Adrenal gland (tissue), 9 donors: ENCODE measurements at regions not wholly inside any gene's neighbourhood (a gene's known extent, or its start where the extent isn't known, plus 50 kb on each side); places are given as distances from the start of the nearest gene placed in this dataset.

ENCODE experiments used
- DNase-seq, 7 donors: peaks; one replicate each; pipeline ENCODE4 v3.0.0-alpha.2; 2019 to 2020
- H3K27ac ChIP-seq, 5 donors: fragments of 200-600 bp; sonication (generic) in 4 of 5; 1 replicate in 3 of 5; 2 replicates in 2 of 5; pipeline versions ENCODE4 v1.5.1 to v1.8.0; 2016 to 2020; ENCODE audit warnings: mild to moderate bottlenecking in 1 of 5
- H3K27me3 ChIP-seq: fragments of 200-600 bp; 2 replicates; pipeline ENCODE4 v1.8.0; 2021
- H3K36me3 ChIP-seq, 2 donors: fragments of 200-600 bp; replicated peaks in 1 of 2; 1 replicate in 1 of 2; 2 replicates in 1 of 2; pipeline versions ENCODE4 v1.5.1 to v1.8.0; 2018 to 2022
- H3K4me1 ChIP-seq, 2 donors: fragments of 200-600 bp; replicated peaks in 1 of 2; 1 replicate in 1 of 2; 2 replicates in 1 of 2; pipeline versions ENCODE4 v1.5.1 to v1.8.0; 2018 to 2021
- H3K4me3 ChIP-seq, 4 donors: fragments of 200-600 bp; sonication (generic) in 3 of 4; one replicate each; pipeline ENCODE4 v1.5.1; 2016 to 2018
- H3K9me3 ChIP-seq, 3 donors: fragments of 200-600 bp; sonication (generic) in 1 of 3; replicated peaks in 1 of 3; 1 replicate in 2 of 3; 2 replicates in 1 of 3; pipeline versions ENCODE4 v1.5.1 to v1.8.0; 2016 to 2021
- POLR2A ChIP-seq, 2 donors: fragments of 450-650 bp; IDR thresholded peaks; one replicate each; pipeline ENCODE4 v1.6.1; 2017; ENCODE audit warnings: antibody characterized with exemption in 2 of 2, mild to moderate bottlenecking in 2 of 2, moderate library complexity in 1 of 2
- WGBS, 4 donors: extraction: QIAGEN DNeasy Blood & Tissue Kit in 2 of 4; methylation state at CpG; one replicate each; pipeline versions ENCODE4 v1.1.5 to v1.1.7; 2013 to 2017; 5-methylcytosine and 5-hydroxymethylcytosine counted together
- intact Hi-C, 2 donors: fragments of 100-400 bp; cut with DNase I; formaldehyde crosslinking; loops; one replicate each; pipeline versions ENCODE4 v1.14.1 to v1.15.0; 2022 to 2023
- TF ChIP-seq, protein P1 (sequence below), 6 experiments: fragments of 450-650 bp in 4 of 6; fragments of 200-600 bp in 2 of 6; sonication (generic) in 1 of 6; IDR thresholded peaks; 1 replicate in 5 of 6; 2 replicates in 1 of 6; pipeline versions ENCODE4 v1.5.1 to v1.8.0; 2016 to 2021; ENCODE audit warnings: antibody characterized with exemption in 6 of 6, mild to moderate bottlenecking in 2 of 6, moderate library complexity in 1 of 6
- donor health status: healthy with polysubstance abuse.
- donor health status: Bipolar disorder and iron deficiency.
- donor health status: DM: yes; HTN: yes; CAD: no.
- donor health status: DM: no; HTN: no; CAD: no.
- donor health status: DM: no; HTN: no; CAD: no.

DNA sequence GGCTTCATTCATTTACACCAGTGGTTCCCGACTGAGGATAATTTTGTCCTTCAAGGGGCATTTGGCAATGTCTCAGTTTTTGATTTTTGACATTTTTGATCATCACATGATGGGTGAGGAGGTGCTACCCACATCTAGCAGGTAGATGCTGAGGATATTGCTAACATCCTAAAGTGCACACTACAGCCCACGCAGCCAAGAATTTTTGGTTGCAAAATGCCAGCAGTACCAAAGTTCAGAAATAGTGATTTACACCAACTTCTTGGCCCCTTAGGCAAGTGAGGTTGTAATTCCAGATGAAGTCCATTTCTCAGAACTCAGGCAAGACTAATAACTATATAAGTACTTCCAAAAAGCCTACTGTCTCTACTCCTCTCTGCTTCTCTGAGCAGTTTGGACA, 80.1 kb upstream of the TSHZ2 start:
- no peaks in the 10 kb centered on the region for H3K27me3 ChIP-seq
- 81 to 90% (median 85%) methylated on average over 2 of the region's 2 CpGs for whole genome bisulfite sequencing, 4 donors
- TF ChIP-seq POLR2A (IDR thresholded peaks at IDR 0.05): no peak
- TF ChIP-seq, protein P1, sequence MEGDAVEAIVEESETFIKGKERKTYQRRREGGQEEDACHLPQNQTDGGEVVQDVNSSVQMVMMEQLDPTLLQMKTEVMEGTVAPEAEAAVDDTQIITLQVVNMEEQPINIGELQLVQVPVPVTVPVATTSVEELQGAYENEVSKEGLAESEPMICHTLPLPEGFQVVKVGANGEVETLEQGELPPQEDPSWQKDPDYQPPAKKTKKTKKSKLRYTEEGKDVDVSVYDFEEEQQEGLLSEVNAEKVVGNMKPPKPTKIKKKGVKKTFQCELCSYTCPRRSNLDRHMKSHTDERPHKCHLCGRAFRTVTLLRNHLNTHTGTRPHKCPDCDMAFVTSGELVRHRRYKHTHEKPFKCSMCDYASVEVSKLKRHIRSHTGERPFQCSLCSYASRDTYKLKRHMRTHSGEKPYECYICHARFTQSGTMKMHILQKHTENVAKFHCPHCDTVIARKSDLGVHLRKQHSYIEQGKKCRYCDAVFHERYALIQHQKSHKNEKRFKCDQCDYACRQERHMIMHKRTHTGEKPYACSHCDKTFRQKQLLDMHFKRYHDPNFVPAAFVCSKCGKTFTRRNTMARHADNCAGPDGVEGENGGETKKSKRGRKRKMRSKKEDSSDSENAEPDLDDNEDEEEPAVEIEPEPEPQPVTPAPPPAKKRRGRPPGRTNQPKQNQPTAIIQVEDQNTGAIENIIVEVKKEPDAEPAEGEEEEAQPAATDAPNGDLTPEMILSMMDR (IDR thresholded peaks at IDR 0.05): no peak

DNA sequence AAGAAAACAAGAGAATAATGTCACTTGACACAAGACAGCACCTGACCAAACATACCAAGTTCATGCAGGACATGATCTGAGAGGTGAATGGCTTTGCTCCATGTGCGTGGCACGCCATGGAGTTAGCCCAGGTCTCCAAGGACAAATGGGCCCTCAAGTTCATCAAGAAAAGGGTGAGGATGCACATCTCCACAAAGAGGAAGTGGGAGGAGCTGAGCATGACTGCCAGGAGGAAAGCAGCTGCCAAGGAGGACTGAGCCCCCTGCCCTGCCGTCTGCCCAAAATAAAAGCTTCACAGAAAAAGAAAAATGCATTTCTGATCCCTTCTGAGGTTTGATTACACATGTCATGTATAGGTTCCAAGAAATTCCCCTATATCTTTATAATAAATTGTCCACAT, 82.0 kb upstream of the TSHZ2 start:
- intact Hi-C loops: no loop called here
- H3K9me3 ChIP-seq: no peaks in the 10 kb centered on the region
- 78 to 97% (median 86%) methylated on average over 3 of the region's 3 CpGs for WGBS, 4 donors
- no peaks in the 10 kb centered on the region for H3K4me1 ChIP-seq
- no peak overlapping the region for H3K27ac ChIP-seq
- no peak for DNase-seq
- no peaks in the 10 kb centered on the region for H3K27me3 ChIP-seq
- no peak for TF ChIP-seq POLR2A (IDR thresholded peaks at IDR 0.05)
- TF ChIP-seq, protein P1 (IDR thresholded peaks at IDR 0.05): no peak
- H3K4me3 ChIP-seq: no peak overlapping the region
- H3K36me3 ChIP-seq: no peaks in the 10 kb centered on the region

More for the DNA sequence above, 80.1 kb upstream of the TSHZ2 start:
- H3K9me3 ChIP-seq: no peaks in the 10 kb centered on the region
- H3K4me3 ChIP-seq: no peak overlapping the region
- no peak for DNase-seq
- no peaks in the 10 kb centered on the region for H3K36me3 ChIP-seq
- H3K4me1 ChIP-seq: no peaks in the 10 kb centered on the region
- intact Hi-C loops: no loop called here
- no peak overlapping the region for H3K27ac ChIP-seq

DNA sequence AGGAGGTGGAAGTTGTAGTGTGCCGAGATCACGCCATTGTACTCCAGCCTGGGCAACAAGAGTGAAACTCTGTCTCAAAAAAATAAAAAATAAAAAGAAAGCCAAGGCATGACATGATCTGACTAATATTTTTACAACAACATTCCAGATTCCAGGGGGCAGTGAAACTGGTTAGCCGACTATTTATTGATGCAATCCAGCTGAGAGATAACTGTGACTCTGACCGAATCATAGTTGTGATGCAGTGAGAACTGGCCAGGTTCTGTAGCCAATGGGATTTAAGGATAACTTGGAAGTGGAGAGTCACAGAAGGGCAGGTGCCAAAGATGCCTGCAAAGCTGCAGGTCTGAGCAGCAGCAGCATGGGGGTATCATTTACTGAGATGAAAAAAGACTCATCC, 82.9 kb upstream of the TSHZ2 start:
- no peaks in the 10 kb centered on the region for H3K4me1 ChIP-seq
- H3K36me3 ChIP-seq: no peaks in the 10 kb centered on the region
- no peak for DNase-seq
- intact Hi-C loops: no loop called here
- no peaks in the 10 kb centered on the region for H3K9me3 ChIP-seq
- 72 to 88% (median 80%) methylated on average over 4 of the region's 4 CpGs for WGBS, 4 donors
- TF ChIP-seq, protein P1 (IDR thresholded peaks at IDR 0.05): no peak
- no peak for TF ChIP-seq POLR2A (IDR thresholded peaks at IDR 0.05)
- H3K4me3 ChIP-seq: no peak overlapping the region
- no peaks in the 10 kb centered on the region for H3K27me3 ChIP-seq
- no peak overlapping the region for H3K27ac ChIP-seq

DNA sequence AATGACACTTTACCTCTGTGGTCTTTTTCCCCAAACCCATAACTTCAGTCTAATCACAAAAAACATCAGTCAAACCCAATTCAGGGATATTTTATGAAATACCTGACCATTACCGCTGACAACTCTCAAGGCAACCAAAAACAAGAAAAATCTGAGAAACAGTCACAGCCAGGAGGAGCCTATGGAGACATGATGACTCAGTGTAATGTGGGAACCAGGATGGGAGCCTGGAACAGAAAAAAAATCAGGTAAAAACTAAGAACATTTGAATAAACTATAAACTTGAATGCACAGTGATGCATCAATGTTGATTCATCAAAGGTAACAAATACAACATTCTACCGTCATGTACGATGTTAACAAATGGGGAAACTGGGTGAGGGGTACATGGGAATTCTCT, 84.1 kb upstream of the TSHZ2 start:
- Histone ChIP-seq H3K27me3 (no peaks in the 10 kb centered on the region), H3K4me3 (no peak overlapping the region), H3K9me3 (no peaks in the 10 kb centered on the region), H3K27ac (no peak overlapping the region), H3K4me1 (no peaks in the 10 kb centered on the region), H3K36me3 (no peaks in the 10 kb centered on the region)
- WGBS, 4 donors: 91 to 96% (median 94%) methylated on average over 3 of the region's 3 CpGs
- DNase-seq: no peak
- intact Hi-C loops: no loop called here
- no peak for TF ChIP-seq POLR2A (IDR thresholded peaks at IDR 0.05)
- TF ChIP-seq, protein P1 (IDR thresholded peaks at IDR 0.05): no peak
